ENCODE measurements at regions not wholly inside any gene's neighbourhood (a gene's known extent, or its start where the extent isn't known, plus 50 kb on each side); places are given as distances from the start of the nearest gene placed in this dataset.

- no peak overlapping the region for H3K27ac ChIP-seq (ENCODE audit: low read depth, low read length)
- H3K36me3 ChIP-seq (ENCODE audit: control insufficient read depth, insufficient read depth, low read length): no peaks in the 10 kb centered on the region
- no peaks in the 10 kb centered on the region for H3K4me1 ChIP-seq (ENCODE audit: control insufficient read depth, insufficient read depth, low read length)
- H3K9ac ChIP-seq (ENCODE audit: low read depth, low read length): no peak overlapping the region
- H3K4me3 ChIP-seq (ENCODE audit: low read depth, low read length): no peak overlapping the region
- no peaks in the 10 kb centered on the region for H3K27me3 ChIP-seq (ENCODE audit: control insufficient read depth, insufficient read depth, low read length)
- H3K9me3 ChIP-seq (ENCODE audit: control insufficient read depth, insufficient read depth, low read length): no peaks in the 10 kb centered on the region
Measured at GRCh38 chr2:148567716-148568115, 76.8 kb upstream of the EPC2 start.

- H3K27ac ChIP-seq (ENCODE audit: low read depth, low read length): no peak overlapping the region
- no peaks in the 10 kb centered on the region for H3K27me3 ChIP-seq (ENCODE audit: control insufficient read depth, insufficient read depth, low read length)
- no peak overlapping the region for H3K9ac ChIP-seq (ENCODE audit: low read depth, low read length)
Measured at GRCh38 chr2:148568597-148568996, 76.0 kb upstream of the EPC2 start.

GRCh38 chr2:148569221-148569620, 75.3 kb upstream of the EPC2 start:
- Histone ChIP-seq H3K9me3 (ENCODE audit: control insufficient read depth, insufficient read depth, low read length) (no peaks in the 10 kb centered on the region), H3K4me1 (ENCODE audit: control insufficient read depth, insufficient read depth, low read length) (no peaks in the 10 kb centered on the region), H3K27ac (ENCODE audit: low read depth, low read length) (no peak overlapping the region), H3K9ac (ENCODE audit: low read depth, low read length) (no peak overlapping the region), H3K4me3 (ENCODE audit: low read depth, low read length) (no peak overlapping the region), H3K36me3 (ENCODE audit: control insufficient read depth, insufficient read depth, low read length) (no peaks in the 10 kb centered on the region), H3K27me3 (ENCODE audit: control insufficient read depth, insufficient read depth, low read length) (no peaks in the 10 kb centered on the region)

More at GRCh38 chr2:148568597-148568996, 76.0 kb upstream of the EPC2 start:
- Histone ChIP-seq H3K9me3 (ENCODE audit: control insufficient read depth, insufficient read depth, low read length) (no peaks in the 10 kb centered on the region), H3K4me3 (ENCODE audit: low read depth, low read length) (no peak overlapping the region), H3K4me1 (ENCODE audit: control insufficient read depth, insufficient read depth, low read length) (no peaks in the 10 kb centered on the region), H3K36me3 (ENCODE audit: control insufficient read depth, insufficient read depth, low read length) (no peaks in the 10 kb centered on the region)

- H3K36me3 ChIP-seq (ENCODE audit: control insufficient read depth, insufficient read depth, low read length): no peaks in the 10 kb centered on the region
- 0 out of 2 replicates have a peak, but pooled peaks cover 7% of the 10 kb centered on the region for H3K27me3 ChIP-seq (ENCODE audit: control insufficient read depth, insufficient read depth, low read length)
- no peak overlapping the region for H3K4me3 ChIP-seq (ENCODE audit: low read depth, low read length)
- H3K9ac ChIP-seq (ENCODE audit: low read depth, low read length): no peak overlapping the region
- H3K9me3 ChIP-seq (ENCODE audit: control insufficient read depth, insufficient read depth, low read length): no peaks in the 10 kb centered on the region
- H3K4me1 ChIP-seq (ENCODE audit: control insufficient read depth, insufficient read depth, low read length): no peaks in the 10 kb centered on the region
- no peak overlapping the region for H3K27ac ChIP-seq (ENCODE audit: low read depth, low read length)
Measured at GRCh38 chr2:148570989-148571388, 73.6 kb upstream of the EPC2 start.

GRCh38 chr2:148577845-148578492, 66.6 kb upstream of the EPC2 start:
- H3K9me3 ChIP-seq (ENCODE audit: control insufficient read depth, insufficient read depth, low read length): no peaks in the 10 kb centered on the region
- no peak overlapping the region for H3K9ac ChIP-seq (ENCODE audit: low read depth, low read length)
- H3K27me3 ChIP-seq (ENCODE audit: control insufficient read depth, insufficient read depth, low read length): peaks cover 19% of the 10 kb centered on the region; the same call in 1 of the 2 replicates
- H3K4me1 ChIP-seq (ENCODE audit: control insufficient read depth, insufficient read depth, low read length): peaks cover 32% of the 10 kb centered on the region
- H3K27ac ChIP-seq (ENCODE audit: low read depth, low read length): peak overlapping the region; percentile 63
- no peaks in the 10 kb centered on the region for H3K36me3 ChIP-seq (ENCODE audit: control insufficient read depth, insufficient read depth, low read length)
- H3K4me3 ChIP-seq (ENCODE audit: low read depth, low read length): peak overlapping the region; percentile 32

GRCh38 chr2:148578493-148578884, 66.1 kb upstream of the EPC2 start:
- peak overlapping the region; percentile 23 for H3K27ac ChIP-seq (ENCODE audit: low read depth, low read length)
- no peaks in the 10 kb centered on the region for H3K9me3 ChIP-seq (ENCODE audit: control insufficient read depth, insufficient read depth, low read length)
- no peaks in the 10 kb centered on the region for H3K36me3 ChIP-seq (ENCODE audit: control insufficient read depth, insufficient read depth, low read length)

GRCh38 chr2:148582679-148583511, 61.7 kb upstream of the EPC2 start:
- Histone ChIP-seq H3K27ac (ENCODE audit: low read depth, low read length) (no peak overlapping the region), H3K9ac (ENCODE audit: low read depth, low read length) (no peak overlapping the region), H3K36me3 (ENCODE audit: control insufficient read depth, insufficient read depth, low read length) (no peaks in the 10 kb centered on the region), H3K9me3 (ENCODE audit: control insufficient read depth, insufficient read depth, low read length) (no peaks in the 10 kb centered on the region), H3K4me1 (ENCODE audit: control insufficient read depth, insufficient read depth, low read length) (peaks cover 29% of the 10 kb centered on the region), H3K4me3 (ENCODE audit: low read depth, low read length) (no peak overlapping the region), H3K27me3 (ENCODE audit: control insufficient read depth, insufficient read depth, low read length) (peaks cover 4% of the 10 kb centered on the region; the same call in 1 of the 2 replicates)

More at GRCh38 chr2:148578493-148578884, 66.1 kb upstream of the EPC2 start:
- H3K27me3 ChIP-seq (ENCODE audit: control insufficient read depth, insufficient read depth, low read length): peaks cover 19% of the 10 kb centered on the region; the same call in 1 of the 2 replicates
- H3K4me3 ChIP-seq (ENCODE audit: low read depth, low read length): no peak overlapping the region
- H3K9ac ChIP-seq (ENCODE audit: low read depth, low read length): no peak overlapping the region
- peaks cover 33% of the 10 kb centered on the region for H3K4me1 ChIP-seq (ENCODE audit: control insufficient read depth, insufficient read depth, low read length)

GRCh38 chr2:148585696-148586095, 58.9 kb upstream of the EPC2 start:
- Histone ChIP-seq H3K4me1 (ENCODE audit: control insufficient read depth, insufficient read depth, low read length) (peaks cover 15% of the 10 kb centered on the region), H3K27ac (ENCODE audit: low read depth, low read length) (no peak overlapping the region), H3K4me3 (ENCODE audit: low read depth, low read length) (no peak overlapping the region), H3K9me3 (ENCODE audit: control insufficient read depth, insufficient read depth, low read length) (no peaks in the 10 kb centered on the region), H3K36me3 (ENCODE audit: control insufficient read depth, insufficient read depth, low read length) (no peaks in the 10 kb centered on the region), H3K27me3 (ENCODE audit: control insufficient read depth, insufficient read depth, low read length) (no peaks in the 10 kb centered on the region), H3K9ac (ENCODE audit: low read depth, low read length) (no peak overlapping the region)

GRCh38 chr2:148586522-148587128, 57.9 kb upstream of the EPC2 start:
- Histone ChIP-seq H3K4me1 (ENCODE audit: control insufficient read depth, insufficient read depth, low read length) (peaks cover 15% of the 10 kb centered on the region), H3K9ac (ENCODE audit: low read depth, low read length) (no peak overlapping the region), H3K27me3 (ENCODE audit: control insufficient read depth, insufficient read depth, low read length) (no peaks in the 10 kb centered on the region), H3K4me3 (ENCODE audit: low read depth, low read length) (no peak overlapping the region), H3K9me3 (ENCODE audit: control insufficient read depth, insufficient read depth, low read length) (no peaks in the 10 kb centered on the region), H3K27ac (ENCODE audit: low read depth, low read length) (no peak overlapping the region), H3K36me3 (ENCODE audit: control insufficient read depth, insufficient read depth, low read length) (no peaks in the 10 kb centered on the region)

- H3K9me3 ChIP-seq (ENCODE audit: control insufficient read depth, insufficient read depth, low read length): no peaks in the 10 kb centered on the region
- H3K27ac ChIP-seq (ENCODE audit: low read depth, low read length): no peak overlapping the region
- H3K36me3 ChIP-seq (ENCODE audit: control insufficient read depth, insufficient read depth, low read length): no peaks in the 10 kb centered on the region
- no peak overlapping the region for H3K4me3 ChIP-seq (ENCODE audit: low read depth, low read length)
- no peak overlapping the region for H3K9ac ChIP-seq (ENCODE audit: low read depth, low read length)
- peaks cover 9% of the 10 kb centered on the region for H3K4me1 ChIP-seq (ENCODE audit: control insufficient read depth, insufficient read depth, low read length)
- no peaks in the 10 kb centered on the region for H3K27me3 ChIP-seq (ENCODE audit: control insufficient read depth, insufficient read depth, low read length)
Measured at GRCh38 chr2:148590612-148591011, 53.9 kb upstream of the EPC2 start.

GRCh38 chr2:148592791-148593190, 51.8 kb upstream of the EPC2 start:
- no peak overlapping the region for H3K4me3 ChIP-seq (ENCODE audit: low read depth, low read length)
- H3K9me3 ChIP-seq (ENCODE audit: control insufficient read depth, insufficient read depth, low read length): no peaks in the 10 kb centered on the region
- H3K9ac ChIP-seq (ENCODE audit: low read depth, low read length): no peak overlapping the region
- no peaks in the 10 kb centered on the region for H3K4me1 ChIP-seq (ENCODE audit: control insufficient read depth, insufficient read depth, low read length)
- no peaks in the 10 kb centered on the region for H3K27me3 ChIP-seq (ENCODE audit: control insufficient read depth, insufficient read depth, low read length)
- no peak overlapping the region for H3K27ac ChIP-seq (ENCODE audit: low read depth, low read length)
- H3K36me3 ChIP-seq (ENCODE audit: control insufficient read depth, insufficient read depth, low read length): no peaks in the 10 kb centered on the region
